Large intestine (tissue), 3 donors: ENCODE measurements at regions not wholly inside any gene's neighbourhood (a gene's known extent, or its start where the extent isn't known, plus 50 kb on each side); places are given as distances from the start of the nearest gene placed in this dataset.

Experiments
- DNase-seq, 2 donors: peaks; one replicate each; pipeline versions ENCODE4 v3.0.0 to v3.0.0-alpha.2; 2013
- H3K27ac ChIP-seq: one replicate; pipeline ENCODE4 v1.5.1; 2013; ENCODE audit warnings: low read length
- H3K27me3 ChIP-seq: 2 replicates; pipeline ENCODE4 v1.6.1; 2013; ENCODE audit warnings: low read length; ENCODE audit not compliant: control insufficient read depth, insufficient read depth
- H3K36me3 ChIP-seq: 2 replicates; pipeline ENCODE4 v1.6.1; 2013; ENCODE audit warnings: low read length; ENCODE audit not compliant: control insufficient read depth, insufficient read depth
- H3K4me1 ChIP-seq: one replicate; pipeline ENCODE4 v1.6.1; 2013; ENCODE audit warnings: low read length; ENCODE audit not compliant: control insufficient read depth, insufficient read depth
- H3K4me3 ChIP-seq: one replicate; pipeline ENCODE4 v1.5.1; 2013; ENCODE audit warnings: low read length
- H3K9me3 ChIP-seq: one replicate; pipeline ENCODE4 v1.6.1; 2013; ENCODE audit warnings: mild to moderate bottlenecking, low read depth, low read length, moderate library complexity; ENCODE audit not compliant: control insufficient read depth
- WGBS: methylation state at CpG from one replicate; pipeline ENCODE4 v1.1.5; 2013; ENCODE audit warnings: low lambda C conversion rate; ENCODE audit not compliant: insufficient coverage; 5-methylcytosine and 5-hydroxymethylcytosine counted together

DNA sequence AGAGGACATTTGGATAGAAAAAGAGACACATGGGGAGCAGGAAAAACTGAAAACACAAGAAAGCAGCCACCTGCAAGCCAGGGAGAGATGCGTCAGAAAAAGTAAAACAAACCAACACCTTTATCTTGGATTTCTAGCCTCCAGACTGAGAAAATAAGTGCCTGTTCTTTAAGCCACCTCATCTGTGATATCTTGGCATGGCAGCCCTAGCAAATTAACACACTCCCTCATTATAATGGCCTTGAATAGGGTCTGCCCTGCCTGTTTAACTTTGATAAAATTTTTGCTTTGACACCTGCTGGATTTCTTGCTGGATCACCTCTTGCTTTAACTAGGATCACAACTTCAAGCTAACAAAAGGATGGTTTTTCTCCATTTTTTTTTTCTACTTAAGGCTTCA lies 1892.0 kb upstream of the IGFBP7 start:
- Histone ChIP-seq H3K4me1 (no peaks in the 10 kb centered on the region), H3K9me3 (no peaks in the 10 kb centered on the region), H3K4me3 (no peak overlapping the region), H3K27me3 (no peaks in the 10 kb centered on the region), H3K27ac (no peak overlapping the region), H3K36me3 (no peaks in the 10 kb centered on the region)
- DNase-seq = no peak
- WGBS = no CpG with 5 or more reads among the region's 1 CpG

DNA sequence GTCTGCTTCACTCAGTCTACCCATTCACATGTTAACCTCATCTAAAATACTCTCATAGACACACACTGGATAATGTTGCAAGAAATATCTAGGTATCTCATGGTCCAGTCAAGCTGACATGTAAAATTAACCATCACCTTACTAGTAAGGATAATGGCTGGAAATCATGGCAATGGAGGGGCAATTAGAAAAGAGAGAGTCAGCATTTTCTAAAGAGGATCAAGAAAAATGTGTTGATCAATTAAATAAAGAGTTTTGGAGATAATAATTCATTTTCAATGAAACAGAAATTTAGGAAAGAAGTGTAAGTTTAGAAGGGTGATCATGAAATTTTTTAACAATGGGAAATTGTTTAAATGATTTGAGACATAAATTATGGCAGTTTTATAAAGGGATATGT lies 1914.1 kb upstream of the IGFBP7 start:
- no peaks in the 10 kb centered on the region for H3K4me1 ChIP-seq
- no peaks in the 10 kb centered on the region for H3K9me3 ChIP-seq
- H3K27ac ChIP-seq = no peak overlapping the region
- no peaks in the 10 kb centered on the region for H3K36me3 ChIP-seq
- DNase-seq = no peak
- no peak overlapping the region for H3K4me3 ChIP-seq
- no peaks in the 10 kb centered on the region for H3K27me3 ChIP-seq

DNA sequence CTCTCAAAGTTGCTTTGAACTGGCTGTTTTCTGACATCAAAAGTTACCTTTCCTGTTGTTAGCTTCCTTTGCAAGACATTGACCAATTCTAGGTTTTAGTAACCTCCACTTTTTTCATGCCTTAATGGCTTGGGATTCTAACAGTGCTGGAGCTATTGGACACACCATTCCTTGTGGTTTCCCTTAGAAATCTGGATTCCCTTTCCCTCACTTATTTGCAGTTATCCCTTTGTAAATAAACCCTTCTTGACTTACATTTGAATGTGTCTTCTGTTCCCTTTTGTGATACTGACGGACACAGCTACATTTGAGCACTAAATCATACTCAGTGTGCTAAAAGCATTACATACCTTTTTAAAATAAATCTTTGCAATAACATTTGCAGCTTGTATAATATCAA lies 1927.6 kb upstream of the IGFBP7 start:
- H3K27ac ChIP-seq = no peak overlapping the region
- no peak overlapping the region for H3K4me3 ChIP-seq
- no peaks in the 10 kb centered on the region for H3K4me1 ChIP-seq
- whole genome bisulfite sequencing = 83% methylated on average over 1 of the region's 1 CpG
- H3K9me3 ChIP-seq = no peaks in the 10 kb centered on the region
- no peaks in the 10 kb centered on the region for H3K27me3 ChIP-seq
- no peak for DNase-seq
- no peaks in the 10 kb centered on the region for H3K36me3 ChIP-seq

DNA sequence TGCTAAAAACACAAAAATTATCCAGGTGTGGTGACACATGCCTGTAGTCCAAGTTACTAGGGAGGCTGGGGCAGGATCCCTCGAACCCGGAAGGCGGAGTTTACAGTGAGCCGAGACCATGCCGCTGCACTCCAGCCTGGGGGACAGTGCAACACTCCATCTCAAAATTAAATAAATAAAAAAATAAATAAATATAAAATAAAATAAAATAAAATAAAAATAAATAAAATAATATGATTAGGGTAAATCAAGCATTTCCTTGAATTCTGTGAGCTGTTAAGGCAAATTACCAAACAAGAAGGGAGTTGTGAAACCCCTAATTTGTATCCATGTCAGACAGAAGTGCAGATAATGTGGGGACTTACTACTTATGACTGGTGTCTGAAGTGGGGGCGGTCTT lies 1928.9 kb upstream of the IGFBP7 start:
- no peak for DNase-seq
- Histone ChIP-seq H3K9me3 (no peaks in the 10 kb centered on the region), H3K4me3 (no peak overlapping the region), H3K4me1 (no peaks in the 10 kb centered on the region), H3K27ac (no peak overlapping the region), H3K27me3 (no peaks in the 10 kb centered on the region), H3K36me3 (no peaks in the 10 kb centered on the region)
- WGBS = no CpG with 5 or more reads among the region's 6 CpGs

DNA sequence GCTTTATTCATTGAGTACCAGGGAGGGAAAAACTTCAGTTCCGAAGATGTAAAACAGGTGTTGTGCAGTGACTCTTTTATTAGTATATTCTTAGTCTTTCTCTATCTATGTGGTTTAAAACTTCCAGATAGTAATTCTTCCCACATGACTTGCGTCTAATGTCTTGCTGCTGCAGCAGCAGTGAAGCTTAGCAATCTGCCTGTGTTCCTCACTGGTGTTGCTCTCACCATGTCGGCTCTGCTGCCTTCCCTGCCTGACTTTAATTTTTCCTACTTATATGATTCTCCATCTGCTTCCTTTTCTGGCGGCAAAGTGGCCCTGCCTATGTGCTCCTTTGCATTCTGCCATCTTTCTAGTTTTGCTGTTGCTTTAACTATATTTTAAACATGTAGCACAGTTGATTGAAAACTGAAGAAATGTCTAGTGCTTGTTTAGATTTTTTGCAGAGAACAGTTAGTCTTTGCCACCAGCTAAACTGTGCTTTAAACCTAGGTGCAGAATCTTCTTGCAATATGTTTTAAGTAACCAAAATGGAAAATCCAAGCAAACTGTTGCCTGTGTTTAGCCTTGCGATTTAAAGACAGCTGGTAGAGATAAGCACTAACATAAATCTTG lies 1934.2 kb upstream of the IGFBP7 start:
- no peak overlapping the region for H3K4me3 ChIP-seq
- 49% methylated on average over 3 of the region's 5 CpGs for WGBS
- no peak overlapping the region for H3K27ac ChIP-seq
- no peaks in the 10 kb centered on the region for H3K9me3 ChIP-seq
- no peaks in the 10 kb centered on the region for H3K36me3 ChIP-seq
- H3K4me1 ChIP-seq = no peaks in the 10 kb centered on the region
- H3K27me3 ChIP-seq = no peaks in the 10 kb centered on the region
- DNase-seq = no peak

DNA sequence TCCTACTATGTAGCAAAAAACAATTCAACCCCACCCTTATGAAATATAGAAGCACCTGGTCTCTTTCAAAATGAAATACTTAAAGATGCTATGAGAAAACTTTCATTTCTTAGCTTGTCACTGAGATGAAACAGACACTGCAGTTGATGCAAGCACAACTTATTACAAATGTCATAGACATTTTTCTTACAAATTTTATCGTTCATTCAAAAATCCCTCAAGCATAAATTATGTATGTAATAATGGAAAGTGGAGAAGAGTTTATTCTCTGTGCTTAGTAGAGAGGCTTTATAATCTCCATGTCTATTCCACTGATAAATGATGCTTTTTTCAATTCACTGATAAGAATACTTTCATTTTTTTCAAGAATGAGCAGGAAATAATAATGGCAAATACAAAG lies 1943.9 kb upstream of the IGFBP7 start:
- H3K27me3 ChIP-seq = no peaks in the 10 kb centered on the region
- no peaks in the 10 kb centered on the region for H3K4me1 ChIP-seq
- H3K4me3 ChIP-seq = no peak overlapping the region
- no peak overlapping the region for H3K27ac ChIP-seq
- no peak for DNase-seq
- H3K9me3 ChIP-seq = no peaks in the 10 kb centered on the region
- H3K36me3 ChIP-seq = no peaks in the 10 kb centered on the region
- WGBS = no CpG with 5 or more reads among the region's 1 CpG

DNA sequence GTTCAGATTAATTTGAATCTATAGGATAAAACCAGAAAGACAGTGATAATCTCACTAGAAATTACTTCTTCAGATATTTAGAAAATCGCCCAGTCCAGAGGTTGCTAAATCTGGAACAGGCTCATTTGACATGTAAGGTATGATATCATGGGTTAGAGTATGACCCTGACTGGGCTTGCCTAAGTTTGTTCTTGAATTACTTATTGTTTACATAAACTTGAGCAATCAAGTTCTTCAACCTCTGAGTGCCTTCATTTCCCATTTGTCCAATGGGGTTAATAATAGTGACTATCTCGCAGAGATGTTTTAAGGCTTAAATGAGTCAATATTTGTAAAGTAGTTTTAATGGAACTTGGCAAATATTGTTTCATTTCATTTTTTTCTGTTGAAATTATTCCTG lies 1947.6 kb upstream of the IGFBP7 start:
- Histone ChIP-seq H3K27me3 (no peaks in the 10 kb centered on the region), H3K36me3 (no peaks in the 10 kb centered on the region), H3K9me3 (no peaks in the 10 kb centered on the region), H3K4me1 (no peaks in the 10 kb centered on the region), H3K4me3 (no peak overlapping the region), H3K27ac (no peak overlapping the region)
- WGBS = 13% methylated on average over 1 of the region's 2 CpGs
- no peak for DNase-seq

DNA sequence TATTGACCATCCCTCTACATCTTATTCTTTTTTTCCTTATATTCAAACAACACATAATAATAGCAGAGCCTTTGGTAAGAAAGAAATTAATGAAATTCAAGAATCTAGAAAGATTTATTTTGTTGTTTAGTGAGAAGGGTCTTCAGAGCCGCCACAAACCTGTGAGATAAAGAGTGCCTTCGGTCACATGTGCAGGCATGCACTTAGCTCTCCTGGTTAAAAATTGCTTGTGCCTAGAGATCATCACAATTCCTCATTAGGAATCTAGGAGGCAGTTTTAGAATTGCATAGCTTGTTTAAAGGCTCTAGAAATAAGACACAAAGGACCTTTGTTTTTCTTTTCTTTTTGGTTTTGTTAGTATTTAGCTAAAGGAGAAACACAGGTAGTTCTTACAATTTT lies 1948.4 kb upstream of the IGFBP7 start:
- WGBS = no CpG with 5 or more reads among the region's 2 CpGs

DNA sequence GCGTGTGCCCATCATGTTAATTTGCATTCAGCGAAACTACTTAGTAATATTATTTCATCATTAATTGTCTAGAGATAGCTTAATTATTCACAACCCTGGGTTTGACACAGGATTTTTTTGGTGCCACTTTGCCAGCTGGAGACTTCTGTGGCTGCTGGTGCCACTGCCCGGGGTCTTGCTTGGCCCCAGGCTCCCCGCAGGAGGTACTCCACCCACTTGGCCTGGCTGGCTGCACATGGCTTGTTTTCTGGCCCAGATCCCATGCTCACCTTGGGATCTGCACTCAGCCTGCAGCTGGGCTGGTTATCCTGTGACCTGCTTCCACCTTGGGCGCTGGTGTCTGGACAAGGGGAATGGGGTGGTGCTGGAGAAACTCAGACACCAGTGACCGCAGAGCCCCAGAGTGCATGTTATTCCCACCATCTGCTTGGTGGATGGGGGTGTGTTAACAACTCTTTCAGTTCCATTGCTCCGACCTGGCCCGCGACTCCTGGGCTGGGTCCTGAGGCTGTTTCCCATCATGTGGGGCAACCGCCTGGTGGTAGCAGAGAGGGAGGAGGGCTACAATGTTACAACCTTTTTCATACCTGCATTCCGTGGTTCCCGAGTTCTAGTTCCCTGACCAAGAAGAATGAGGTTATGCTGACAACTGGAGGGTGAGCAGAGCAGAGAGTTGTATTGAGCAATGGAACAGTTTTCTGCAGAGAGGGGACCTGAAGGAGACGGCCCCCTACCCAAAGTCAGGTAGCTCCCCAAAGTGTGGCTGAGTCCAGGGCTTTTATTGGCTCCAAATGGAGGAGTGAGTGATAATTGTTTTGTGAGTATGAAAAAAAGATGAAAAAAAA lies 1950.0 kb upstream of the IGFBP7 start:
- 86% methylated on average over 1 of the region's 13 CpGs for WGBS
- H3K4me1 ChIP-seq = no peaks in the 10 kb centered on the region
- H3K27ac ChIP-seq = no peak overlapping the region
- no peaks in the 10 kb centered on the region for H3K36me3 ChIP-seq
- no peaks in the 10 kb centered on the region for H3K27me3 ChIP-seq
- H3K9me3 ChIP-seq = no peaks in the 10 kb centered on the region
- DNase-seq = no peak
- H3K4me3 ChIP-seq = no peak overlapping the region

More for the DNA sequence above, 1948.4 kb upstream of the IGFBP7 start:
- Histone ChIP-seq H3K36me3 (no peaks in the 10 kb centered on the region), H3K4me3 (no peak overlapping the region), H3K4me1 (no peaks in the 10 kb centered on the region), H3K27me3 (no peaks in the 10 kb centered on the region), H3K9me3 (no peaks in the 10 kb centered on the region), H3K27ac (no peak overlapping the region)
- DNase-seq = no peak

DNA sequence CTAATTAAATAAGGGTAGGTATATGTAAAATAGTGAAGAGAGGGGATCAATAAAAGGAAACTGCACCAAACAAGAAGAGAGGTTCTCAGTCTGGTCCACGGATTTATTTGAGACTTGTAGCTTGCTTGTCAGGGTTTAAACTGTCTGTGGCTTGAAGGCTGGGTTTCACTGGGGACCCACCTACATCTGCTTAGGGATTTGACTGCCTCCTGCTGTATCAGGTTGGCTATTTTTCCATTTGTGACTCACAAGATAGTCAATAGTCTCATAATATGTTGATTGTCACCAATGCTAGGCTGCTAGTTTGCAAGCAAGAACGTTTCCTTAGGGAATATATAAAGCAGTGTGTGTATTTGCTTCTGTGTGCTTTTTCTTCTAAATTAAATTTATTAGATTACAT lies 1950.7 kb upstream of the IGFBP7 start:
- no peaks in the 10 kb centered on the region for H3K27me3 ChIP-seq
- H3K27ac ChIP-seq = no peak overlapping the region
- no peaks in the 10 kb centered on the region for H3K36me3 ChIP-seq
- H3K4me3 ChIP-seq = no peak overlapping the region
- WGBS = 75% methylated on average over 1 of the region's 2 CpGs
- DNase-seq = no peak
- H3K4me1 ChIP-seq = no peaks in the 10 kb centered on the region
- no peaks in the 10 kb centered on the region for H3K9me3 ChIP-seq
